T-cell (primary cell): ENCODE measurements at regions not wholly inside any gene's neighbourhood (a gene's known extent, or its start where the extent isn't known, plus 50 kb on each side); places are given as distances from the start of the nearest gene placed in this dataset.

Experiments used
- ATAC-seq, 4 experiments: fragments of 200-7000 bp in 3 of 4; fragments of 150-1000 bp in 1 of 4; cut with Tn5 transposase; replicated peaks in 1 of 4; 1 replicate in 3 of 4; 2 replicates in 1 of 4; pipeline ENCODE4 v1.10.0; 2021; ENCODE audit warnings: moderate library complexity in 3 of 4, mild to moderate bottlenecking in 2 of 4, moderate number of reproducible peaks in 1 of 4
- CTCF ChIA-PET, 2 donors: fragments of 300-600 bp; sonication (Branson Sonifier 250); formaldehyde crosslinking; loops; one replicate each; lab custom pipeline; 2022; ENCODE audit warnings: antibody characterized with exemption in 2 of 2; lab: Charles Lee
- POLR2A ChIA-PET, 2 donors: fragments of 300-600 bp; sonication (Branson Sonifier 250); formaldehyde crosslinking; loops; one replicate each; lab custom pipeline; 2022; ENCODE audit warnings: antibody characterized with exemption in 2 of 2; lab: Charles Lee
- DNase-seq, 35 experiments: peaks; one replicate each; pipeline versions ENCODE4 v3.0.0 to v3.0.0-alpha.2; 2013 to 2023
- H3K27ac ChIP-seq: one replicate; pipeline ENCODE4 v1.5.1; 2013; ENCODE audit warnings: low read length
- H3K27me3 ChIP-seq, 2 experiments: replicated peaks in 1 of 2; 1 replicate in 1 of 2; 2 replicates in 1 of 2; pipeline versions ENCODE4 v1.6.1 to v1.7.0; 2013; ENCODE audit warnings: low read length in 1 of 2, mixed read lengths in 1 of 2; ENCODE audit not compliant: control insufficient read depth in 2 of 2, insufficient read depth in 2 of 2; ENCODE audit errors: extremely low read depth in 1 of 2
- H3K36me3 ChIP-seq, 2 donors: 1 replicate in 1 of 2; 2 replicates in 1 of 2; pipeline versions ENCODE4 v1.6.1 to v1.7.0; 2013; ENCODE audit warnings: low read length in 1 of 2; ENCODE audit not compliant: control insufficient read depth in 2 of 2, insufficient read depth in 1 of 2; ENCODE audit errors: extremely low read depth in 1 of 2
- H3K4me1 ChIP-seq, 2 experiments: 1 replicate in 1 of 2; 2 replicates in 1 of 2; pipeline versions ENCODE4 v1.6.1 to v1.7.0; 2013; ENCODE audit warnings: low read length in 2 of 2, mixed read lengths in 1 of 2; ENCODE audit not compliant: insufficient read depth in 2 of 2, control insufficient read depth in 1 of 2; ENCODE audit errors: extremely low read depth in 1 of 2
- H3K4me3 ChIP-seq, 2 donors: 1 replicate in 1 of 2; 2 replicates in 1 of 2; pipeline versions ENCODE4 v1.5.1 to v1.7.0; 2013; ENCODE audit warnings: mild to moderate bottlenecking in 2 of 2, low read length in 1 of 2, moderate library complexity in 1 of 2; ENCODE audit not compliant: control insufficient read depth in 1 of 2; ENCODE audit errors: extremely low read depth in 1 of 2
- H3K9me3 ChIP-seq: 2 replicates; pipeline ENCODE4 v1.7.0; 2013
- H3K27ac Mint-ChIP-seq, 2 donors: one replicate each; pipeline ENCODE4 v1.8.0; 2020 to 2021; ENCODE audit warnings: mild to moderate bottlenecking in 2 of 2, mixed read lengths in 2 of 2
- H3K27me3 Mint-ChIP-seq, 2 donors: one replicate each; pipeline ENCODE4 v1.8.0; 2021 to 2022; ENCODE audit warnings: mixed read lengths in 2 of 2
- H3K36me3 Mint-ChIP-seq: one replicate; pipeline ENCODE4 v1.8.0; 2021; ENCODE audit warnings: mixed read lengths
- H3K4me1 Mint-ChIP-seq, 3 donors: one replicate each; pipeline ENCODE4 v1.8.0; 2020 to 2022; ENCODE audit warnings: mixed read lengths in 3 of 3, mild to moderate bottlenecking in 1 of 3
- H3K4me3 Mint-ChIP-seq, 3 donors: one replicate each; pipeline ENCODE4 v1.8.0; 2020 to 2022; ENCODE audit warnings: mild to moderate bottlenecking in 3 of 3, mixed read lengths in 3 of 3, moderate library complexity in 3 of 3
- H3K9me3 Mint-ChIP-seq, 3 donors: one replicate each; pipeline ENCODE4 v1.8.0; 2020 to 2022; ENCODE audit warnings: mixed read lengths in 3 of 3
- WGBS: methylation state at CpG from one replicate; pipeline ENCODE4 v1.1.5; 2013; ENCODE audit warnings: missing lambda C conversion rate; ENCODE audit not compliant: insufficient coverage; 5-methylcytosine and 5-hydroxymethylcytosine counted together

DNA sequence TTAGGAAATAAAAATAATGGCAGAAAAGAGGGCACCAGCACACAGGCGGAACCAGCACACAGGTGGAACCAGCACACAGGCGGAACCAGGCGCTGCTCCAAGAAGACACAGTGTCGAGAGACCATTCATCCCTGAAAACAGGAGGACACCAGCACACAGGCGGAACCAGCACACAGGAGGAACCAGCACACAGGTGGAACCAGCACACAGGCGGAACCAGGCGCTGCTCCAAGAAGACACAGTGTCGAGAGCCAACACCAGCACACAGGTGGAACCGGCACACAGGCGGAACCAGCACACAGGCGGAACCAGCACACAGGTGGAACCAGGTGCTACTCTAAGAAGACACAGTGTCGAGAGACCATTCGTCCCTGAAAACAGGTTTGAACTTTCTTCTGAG, 115.5 kb upstream of the TMEM18 start:
- H3K9me3 ChIP-seq, result no peaks in the 10 kb centered on the region
- H3K27me3 ChIP-seq, result peaks cover 0 to 14% of the 10 kb centered on the region in 2 experiments
- H3K27ac Mint-ChIP-seq, result no peak overlapping the region
- H3K36me3 Mint-ChIP-seq, result no peaks in the 10 kb centered on the region
- no peaks in the 10 kb centered on the region for H3K9me3 Mint-ChIP-seq
- ATAC-seq (no peak), DNase-seq (no peak)
- 95% methylated on average over 10 of the region's 13 CpGs for WGBS
- H3K4me1 ChIP-seq, result no peaks in the 10 kb centered on the region
- H3K4me1 Mint-ChIP-seq, result no peaks in the 10 kb centered on the region
- no peak overlapping the region for H3K4me3 ChIP-seq
- H3K4me3 Mint-ChIP-seq, result no peak overlapping the region
- no peaks in the 10 kb centered on the region for H3K27me3 Mint-ChIP-seq
- no peaks in the 10 kb centered on the region for H3K36me3 ChIP-seq
- CTCF ChIA-PET, result no interaction called here
- POLR2A ChIA-PET, result interaction anchor here in 1 of 2 donors (0.6 kb wide), 1 partner anchor 249 kb away, joined by 4 read pairs; no protein-coding TSS in a partner anchor
- no peak overlapping the region for H3K27ac ChIP-seq

DNA sequence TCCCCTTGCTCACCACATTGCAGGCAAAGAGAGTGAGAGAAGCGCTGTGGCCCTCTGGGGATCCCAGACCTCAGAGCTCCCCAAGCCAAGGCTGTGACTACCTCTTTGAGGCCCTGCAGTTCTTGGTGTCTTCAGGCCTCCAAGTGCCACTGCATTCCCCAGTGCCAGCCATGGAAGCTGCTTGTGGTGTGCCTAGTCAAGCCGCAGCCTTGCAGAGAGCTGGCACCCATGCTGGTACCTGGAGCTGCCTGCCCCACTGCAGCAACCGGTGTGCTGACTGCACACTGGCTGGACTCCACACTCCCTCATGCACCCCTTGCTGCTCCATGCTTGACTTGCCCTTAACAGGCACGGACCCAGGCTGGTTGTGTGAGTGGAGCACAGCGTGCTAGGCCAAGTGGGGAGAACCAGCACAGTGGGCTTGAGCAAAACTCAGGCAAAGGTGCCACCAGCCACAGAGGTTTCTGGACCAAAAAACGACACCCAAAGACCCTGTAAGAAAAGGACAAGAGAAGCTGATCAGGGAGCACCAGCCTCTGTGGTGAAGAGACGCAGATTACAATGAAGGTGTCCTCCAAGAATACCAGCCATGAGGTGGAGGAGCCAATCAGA, 113.5 kb upstream of the TMEM18 start:
- Histone ChIP-seq H3K36me3 (no peaks in the 10 kb centered on the region), H3K4me3 (no peak overlapping the region), H3K4me1 (no peaks in the 10 kb centered on the region), H3K9me3 (no peaks in the 10 kb centered on the region), H3K27me3 (peaks cover 0 to 4% of the 10 kb centered on the region in 2 experiments), H3K27ac (no peak overlapping the region)
- Mint-ChIP-seq H3K9me3 (no peaks in the 10 kb centered on the region), H3K27ac (no peak overlapping the region), H3K36me3 (no peaks in the 10 kb centered on the region), H3K4me1 (no peaks in the 10 kb centered on the region), H3K27me3 (peaks cover 0 to under 1% of the 10 kb centered on the region in 2 donors), H3K4me3 (no peak overlapping the region)
- no peak for DNase-seq
- 76% methylated on average over 6 of the region's 7 CpGs for WGBS
- POLR2A ChIA-PET, result interaction anchor here in 1 of 2 donors (0.5 kb wide), 1 partner anchor 113 kb away, joined by 4 read pairs; no protein-coding TSS in a partner anchor
- ATAC-seq, result no peak
- CTCF ChIA-PET, result no interaction called here

DNA sequence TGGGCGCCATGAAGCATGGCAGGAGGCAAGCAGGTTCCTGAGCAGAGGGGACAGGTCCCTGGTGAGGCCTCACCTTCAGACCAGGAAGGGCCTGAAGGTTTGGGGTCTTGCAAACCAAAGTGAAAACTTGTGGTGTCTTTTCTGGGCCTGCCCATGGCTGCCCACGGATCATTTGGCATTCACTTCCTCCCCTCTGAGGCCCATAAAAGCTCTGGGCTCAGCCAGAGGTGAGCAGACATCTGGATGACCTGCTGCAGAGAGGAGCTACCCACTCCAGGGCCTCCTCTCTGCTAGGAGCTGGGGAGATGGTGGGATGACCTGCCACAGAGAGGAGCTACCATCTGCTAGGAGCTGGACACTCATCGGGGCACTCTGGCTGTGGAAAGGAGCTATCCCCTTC, 112.9 kb upstream of the TMEM18 start:
- H3K27ac Mint-ChIP-seq, result no peak overlapping the region
- peaks cover 0 to 3% of the 10 kb centered on the region in 2 donors for H3K27me3 Mint-ChIP-seq
- Histone ChIP-seq H3K4me3 (no peak overlapping the region), H3K27ac (no peak overlapping the region), H3K27me3 (peaks cover 0 to 5% of the 10 kb centered on the region in 2 experiments), H3K4me1 (no peaks in the 10 kb centered on the region), H3K9me3 (no peaks in the 10 kb centered on the region), H3K36me3 (no peaks in the 10 kb centered on the region)
- ChIA-PET POLR2A (interaction anchor here in 1 of 2 donors (0.5 kb wide), 1 partner anchor 112 kb away, joined by 4 read pairs; no protein-coding TSS in a partner anchor), CTCF (no interaction called here)
- ATAC-seq, result no peak
- no peak for DNase-seq
- WGBS, result 93% methylated on average over 1 of the region's 3 CpGs
- H3K9me3 Mint-ChIP-seq, result no peaks in the 10 kb centered on the region
- H3K4me1 Mint-ChIP-seq, result no peaks in the 10 kb centered on the region
- H3K4me3 Mint-ChIP-seq, result no peak overlapping the region
- no peaks in the 10 kb centered on the region for H3K36me3 Mint-ChIP-seq

DNA sequence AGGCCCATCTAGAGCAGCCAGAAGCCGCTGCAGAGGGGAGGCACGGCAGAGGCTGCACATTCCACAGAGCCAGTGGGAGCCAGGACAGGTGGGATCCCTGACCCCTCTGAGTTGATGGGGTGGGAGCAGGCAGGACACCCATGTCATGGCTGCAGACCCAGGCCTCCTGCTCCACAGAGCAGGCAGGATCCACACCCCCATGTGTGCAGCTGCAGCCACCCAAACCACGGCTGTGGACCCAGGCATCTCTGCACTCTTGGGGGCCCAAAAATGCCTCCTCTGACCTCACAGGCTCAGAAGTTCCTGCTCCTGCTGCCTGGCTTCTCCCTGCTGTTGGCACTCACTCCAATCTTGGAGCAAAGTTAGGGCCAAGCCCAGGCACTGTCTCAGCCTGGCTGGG, 112.3 kb upstream of the TMEM18 start:
- Mint-ChIP-seq H3K9me3 (no peaks in the 10 kb centered on the region), H3K36me3 (no peaks in the 10 kb centered on the region), H3K27ac (no peak overlapping the region), H3K27me3 (peaks cover 0 to 3% of the 10 kb centered on the region in 2 donors), H3K4me1 (no peaks in the 10 kb centered on the region), H3K4me3 (no peak overlapping the region)
- Histone ChIP-seq H3K4me1 (no peaks in the 10 kb centered on the region), H3K9me3 (no peaks in the 10 kb centered on the region), H3K36me3 (no peaks in the 10 kb centered on the region), H3K27me3 (peaks cover 0 to 5% of the 10 kb centered on the region in 2 experiments), H3K4me3 (no peak overlapping the region), H3K27ac (no peak overlapping the region)
- no peak for DNase-seq
- 83% methylated on average over 3 of the region's 3 CpGs for WGBS
- no peak for ATAC-seq
- CTCF ChIA-PET, result no interaction called here
- POLR2A ChIA-PET, result no interaction called here

DNA sequence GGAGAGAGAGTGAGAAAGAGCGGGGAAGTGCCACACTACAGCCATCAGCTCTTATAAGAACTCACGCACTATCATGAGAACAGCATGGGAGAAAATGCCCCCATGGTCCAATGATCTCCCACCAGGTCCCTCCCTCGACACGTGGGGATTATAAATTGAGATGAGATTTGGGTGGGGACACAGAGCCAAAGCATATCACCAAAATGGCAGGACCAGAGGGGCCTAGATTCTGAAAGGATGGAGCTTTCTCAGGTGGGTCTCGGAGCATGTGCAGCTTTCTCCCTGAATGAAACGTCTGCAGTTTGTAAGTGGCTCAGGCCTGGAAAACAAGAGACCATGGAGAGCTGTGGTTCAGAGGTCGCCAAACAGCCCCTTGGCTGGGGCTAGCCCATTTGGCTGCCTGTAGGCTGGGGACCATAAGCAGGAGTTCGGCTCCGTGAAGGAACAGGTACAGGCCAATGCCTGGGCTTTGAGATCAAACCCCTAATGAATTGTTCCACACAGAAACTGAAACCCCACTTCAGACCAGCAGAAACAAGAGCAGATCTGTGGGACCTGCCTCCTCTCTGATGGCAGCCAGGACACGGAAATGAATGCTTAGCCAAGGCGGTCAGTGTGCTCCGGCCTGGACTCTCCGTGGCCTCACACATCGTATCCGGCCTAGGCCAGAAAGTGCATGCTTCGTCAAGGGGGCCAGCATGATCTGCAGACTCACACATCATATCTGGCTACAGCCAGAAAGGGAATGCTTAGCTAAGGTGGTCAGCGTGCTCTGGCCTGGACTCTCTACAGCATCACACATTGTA, 111.2 kb upstream of the TMEM18 start:
- no peak for ATAC-seq

DNA sequence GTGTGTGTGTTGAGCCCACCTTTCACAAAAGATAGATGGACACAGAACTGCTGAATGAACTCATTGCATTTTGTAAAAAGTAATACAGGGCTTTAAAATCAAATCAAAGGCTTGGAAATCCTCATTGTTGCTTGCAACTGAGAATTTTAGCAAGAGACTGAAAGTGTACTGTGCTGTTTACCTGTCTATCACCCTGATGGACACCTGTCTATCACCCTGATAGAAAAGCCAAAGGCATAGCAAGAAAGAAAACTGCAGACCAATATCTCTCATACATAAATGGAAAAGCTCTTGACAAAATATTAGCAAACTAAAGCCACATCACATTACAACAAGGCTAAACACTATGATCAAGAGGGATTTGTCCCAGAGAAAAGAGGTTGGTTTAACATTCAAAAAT, 107.5 kb upstream of the TMEM18 start:
- H3K4me1 Mint-ChIP-seq, result no peaks in the 10 kb centered on the region
- no peaks in the 10 kb centered on the region for H3K36me3 ChIP-seq
- H3K27me3 Mint-ChIP-seq, result peaks cover 3 to 5% of the 10 kb centered on the region in 2 donors
- no peak overlapping the region for H3K27ac ChIP-seq
- peaks cover 0 to 4% (median 3%) of the 10 kb centered on the region in 3 donors for H3K9me3 Mint-ChIP-seq
- H3K4me3 ChIP-seq, result no peak overlapping the region
- H3K36me3 Mint-ChIP-seq, result no peaks in the 10 kb centered on the region
- CTCF ChIA-PET, result no interaction called here
- H3K27me3 ChIP-seq, result peaks cover 0 to 9% of the 10 kb centered on the region in 2 experiments
- POLR2A ChIA-PET, result no interaction called here
- ATAC-seq (no peak), DNase-seq (no peak)
- no peak overlapping the region for H3K4me3 Mint-ChIP-seq
- H3K9me3 ChIP-seq, result no peaks in the 10 kb centered on the region
- no peaks in the 10 kb centered on the region for H3K4me1 ChIP-seq
- no peak overlapping the region for H3K27ac Mint-ChIP-seq

More for the DNA sequence above, 111.2 kb upstream of the TMEM18 start:
- no peaks in the 10 kb centered on the region for H3K4me1 ChIP-seq
- H3K27ac Mint-ChIP-seq, result no peak overlapping the region
- no peak overlapping the region for H3K4me3 ChIP-seq
- H3K9me3 ChIP-seq, result no peaks in the 10 kb centered on the region
- ChIA-PET CTCF (no interaction called here), POLR2A (no interaction called here)
- WGBS, result 86% methylated on average over 12 of the region's 17 CpGs
- H3K4me1 Mint-ChIP-seq, result no peaks in the 10 kb centered on the region
- H3K36me3 ChIP-seq, result no peaks in the 10 kb centered on the region
- DNase-seq, result no peak
- no peaks in the 10 kb centered on the region for H3K36me3 Mint-ChIP-seq
- peaks cover 0 to 3% of the 10 kb centered on the region in 2 donors for H3K27me3 Mint-ChIP-seq
- peaks cover 0 to 3% (median 0%) of the 10 kb centered on the region in 3 donors for H3K9me3 Mint-ChIP-seq
- H3K27me3 ChIP-seq, result peaks cover 0 to 5% of the 10 kb centered on the region in 2 experiments
- no peak overlapping the region for H3K27ac ChIP-seq
- H3K4me3 Mint-ChIP-seq, result no peak overlapping the region
